Breast epithelium (tissue), 3 donors: ENCODE measurements at regions not wholly inside any gene's neighbourhood (a gene's known extent, or its start where the extent isn't known, plus 50 kb on each side); places are given as distances from the start of the nearest gene placed in this dataset.

Experiments used
- POLR2A ChIP-seq: fragments of 450-650 bp; IDR thresholded peaks from one replicate; pipeline ENCODE4 v1.6.1; 2016; ENCODE audit warnings: antibody characterized with exemption, mild to moderate bottlenecking, moderate library complexity
- TF ChIP-seq, protein P1 (sequence below), 3 donors: fragments of 450-650 bp; IDR thresholded peaks; one replicate each; pipeline ENCODE4 v1.5.1; 2016 to 2017; ENCODE audit warnings: antibody characterized with exemption in 3 of 3, mild to moderate bottlenecking in 3 of 3, moderate library complexity in 3 of 3

DNA sequence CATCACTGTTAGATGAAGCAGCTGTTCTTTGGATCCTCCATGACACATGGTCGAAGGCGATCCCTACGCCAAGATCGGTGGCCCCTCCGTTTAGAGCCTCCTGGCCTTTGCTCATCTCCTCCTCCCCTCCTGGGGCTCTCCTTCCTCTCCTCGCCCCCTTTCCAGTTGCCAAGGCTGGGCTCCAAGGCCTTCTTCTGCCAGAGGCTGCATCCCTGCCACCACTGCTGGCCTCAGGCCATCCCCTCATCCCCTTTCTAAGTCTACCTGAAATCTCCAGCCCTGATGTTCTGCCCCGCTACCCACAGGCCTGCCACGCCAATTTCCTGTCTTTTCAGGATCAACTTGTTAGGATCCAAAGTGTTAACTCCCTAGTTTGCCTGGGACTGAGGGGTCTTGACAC is 265.1 kb upstream of the ZMIZ1 start:
- TF ChIP-seq POLR2A = no peak
- TF ChIP-seq, protein P1, sequence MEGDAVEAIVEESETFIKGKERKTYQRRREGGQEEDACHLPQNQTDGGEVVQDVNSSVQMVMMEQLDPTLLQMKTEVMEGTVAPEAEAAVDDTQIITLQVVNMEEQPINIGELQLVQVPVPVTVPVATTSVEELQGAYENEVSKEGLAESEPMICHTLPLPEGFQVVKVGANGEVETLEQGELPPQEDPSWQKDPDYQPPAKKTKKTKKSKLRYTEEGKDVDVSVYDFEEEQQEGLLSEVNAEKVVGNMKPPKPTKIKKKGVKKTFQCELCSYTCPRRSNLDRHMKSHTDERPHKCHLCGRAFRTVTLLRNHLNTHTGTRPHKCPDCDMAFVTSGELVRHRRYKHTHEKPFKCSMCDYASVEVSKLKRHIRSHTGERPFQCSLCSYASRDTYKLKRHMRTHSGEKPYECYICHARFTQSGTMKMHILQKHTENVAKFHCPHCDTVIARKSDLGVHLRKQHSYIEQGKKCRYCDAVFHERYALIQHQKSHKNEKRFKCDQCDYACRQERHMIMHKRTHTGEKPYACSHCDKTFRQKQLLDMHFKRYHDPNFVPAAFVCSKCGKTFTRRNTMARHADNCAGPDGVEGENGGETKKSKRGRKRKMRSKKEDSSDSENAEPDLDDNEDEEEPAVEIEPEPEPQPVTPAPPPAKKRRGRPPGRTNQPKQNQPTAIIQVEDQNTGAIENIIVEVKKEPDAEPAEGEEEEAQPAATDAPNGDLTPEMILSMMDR (IDR thresholded peaks at IDR 0.05) = no peak
